Choroid plexus epithelial cell (primary cell): ENCODE measurements at regions not wholly inside any gene's neighbourhood (a gene's known extent, or its start where the extent isn't known, plus 50 kb on each side); places are given as distances from the start of the nearest gene placed in this dataset.

ENCODE experiments used
- DNase-seq: peaks from one replicate; pipeline ENCODE4 v3.0.0-alpha.2; 2010; ENCODE audit warnings: low read depth
- H3K4me3 ChIP-seq: 2 replicates; pipeline ENCODE4 v1.5.1; 2011; ENCODE audit warnings: low read depth, mild to moderate bottlenecking, control low read depth, low read length, moderate library complexity
- CTCF ChIP-seq: conservative IDR thresholded peaks from 2 replicates; pipeline ENCODE4 v1.5.1; 2011; ENCODE audit warnings: low read depth, mild to moderate bottlenecking, control low read depth, inconsistent platforms, low read length, moderate library complexity

GRCh38 chr7:26444555-26444954 lies 152.9 kb downstream of the SNX10 start:
- no peak for DNase-seq
- no peak overlapping the region for H3K4me3 ChIP-seq
- TF ChIP-seq CTCF: no peak

DNA sequence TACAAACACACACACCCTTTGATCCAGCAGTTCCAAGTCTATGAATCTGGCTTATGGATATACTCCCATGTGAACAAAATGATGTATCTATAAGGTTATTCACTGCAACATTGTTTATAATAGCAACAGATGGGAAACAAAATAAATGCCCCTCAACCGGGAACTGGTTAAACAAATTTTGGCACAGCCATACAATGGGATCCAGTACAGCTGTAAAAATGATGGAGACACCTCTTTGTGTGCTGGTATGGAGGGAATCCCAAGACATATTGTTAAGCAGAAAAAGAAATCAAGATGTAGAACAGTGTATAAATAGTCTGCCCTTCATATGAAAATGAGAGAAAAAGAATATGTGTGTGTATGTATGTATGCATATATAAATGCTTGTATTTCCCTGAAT lies 155.5 kb downstream of the SNX10 start:
- no peak overlapping the region for H3K4me3 ChIP-seq
- DNase-seq: no peak
- TF ChIP-seq CTCF: no peak

GRCh38 chr7:26449175-26450165 lies 157.8 kb downstream of the SNX10 start:
- H3K4me3 ChIP-seq: no peak overlapping the region
- no peak for TF ChIP-seq CTCF
- DNase-seq: no peak

GRCh38 chr7:26451997-26452396 lies 160.3 kb downstream of the SNX10 start:
- TF ChIP-seq CTCF: no peak
- no peak for DNase-seq
- no peak overlapping the region for H3K4me3 ChIP-seq

- no peak for TF ChIP-seq CTCF
- H3K4me3 ChIP-seq: no peak overlapping the region
- DNase-seq: no peak
Observed at GRCh38 chr7:26454180-26454579, 162.5 kb downstream of the SNX10 start.

- DNase-seq: no peak
- no peak for TF ChIP-seq CTCF
- no peak overlapping the region for H3K4me3 ChIP-seq
Observed at GRCh38 chr7:26457696-26458327, 166.2 kb downstream of the SNX10 start.
